22Rv1 (cell line): ENCODE measurements at regions not wholly inside any gene's neighbourhood (a gene's known extent, or its start where the extent isn't known, plus 50 kb on each side); places are given as distances from the start of the nearest gene placed in this dataset.

Source experiments
- H3K27ac ChIP-seq: fragments of 450-650 bp; 2 replicates; pipeline ENCODE4 v1.5.1; 2017
- CTCF ChIP-seq: fragments of 450-650 bp; IDR thresholded peaks from 2 replicates; pipeline ENCODE4 v1.5.1; 2017; ENCODE audit warnings: mild to moderate bottlenecking
- ZFX ChIP-seq: fragments of 450-650 bp; IDR thresholded peaks from 2 replicates; pipeline ENCODE4 v1.6.1; 2017; ENCODE audit warnings: antibody characterized with exemption, borderline replicate concordance

- no peak overlapping the region for H3K27ac ChIP-seq
- TF ChIP-seq CTCF (no peak), ZFX (no peak)
These were observed 70.7 kb upstream of the ESRRG start for GRCh38 chr1:216793973-216794372.

DNA sequence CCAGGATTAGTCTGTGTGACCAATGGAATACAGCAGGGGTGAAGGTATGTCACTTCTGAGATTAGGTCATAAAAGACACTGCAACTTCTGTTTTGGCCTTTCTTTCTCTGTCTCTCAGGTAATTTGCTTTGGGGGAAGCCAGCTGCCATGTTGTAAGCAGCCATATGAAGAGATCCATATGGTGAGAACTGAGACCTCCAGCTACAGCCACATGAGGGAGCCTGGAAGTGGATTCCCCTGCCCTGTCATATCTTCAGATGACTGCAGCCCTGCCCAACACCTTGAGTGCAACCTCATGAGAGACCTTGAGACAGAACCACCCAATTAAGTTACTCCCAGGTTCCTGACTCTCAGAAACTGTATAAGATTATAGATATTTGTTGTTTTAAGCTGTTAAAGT, 70.1 kb upstream of the ESRRG start:
- TF ChIP-seq CTCF (peak; percentile 23), ZFX (no peak)
- no peak overlapping the region for H3K27ac ChIP-seq

GRCh38 chr1:216788671-216789070, 65.4 kb upstream of the ESRRG start:
- no peak overlapping the region for H3K27ac ChIP-seq
- no peak for TF ChIP-seq CTCF
- TF ChIP-seq ZFX = no peak

DNA sequence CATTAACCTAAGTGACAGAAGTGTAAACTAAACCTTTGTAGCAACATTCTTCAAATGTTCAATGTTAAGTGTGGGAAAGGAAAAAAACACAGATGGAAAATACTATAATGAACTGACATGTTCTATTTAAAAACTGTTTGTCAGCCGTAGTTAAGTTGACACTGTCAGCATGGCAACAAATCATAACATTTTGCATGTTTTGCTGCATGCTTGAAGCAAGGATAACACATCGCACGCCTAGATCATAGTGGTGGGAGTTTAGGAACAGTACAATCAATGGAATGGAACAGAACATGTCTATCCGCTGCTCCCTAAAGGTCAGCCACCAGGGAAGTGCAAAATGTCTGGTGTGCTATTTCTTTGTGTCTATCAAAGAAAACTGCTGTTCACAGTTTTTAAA, 62.5 kb upstream of the ESRRG start:
- TF ChIP-seq CTCF (no peak), ZFX (no peak)
- H3K27ac ChIP-seq = no peak overlapping the region

DNA sequence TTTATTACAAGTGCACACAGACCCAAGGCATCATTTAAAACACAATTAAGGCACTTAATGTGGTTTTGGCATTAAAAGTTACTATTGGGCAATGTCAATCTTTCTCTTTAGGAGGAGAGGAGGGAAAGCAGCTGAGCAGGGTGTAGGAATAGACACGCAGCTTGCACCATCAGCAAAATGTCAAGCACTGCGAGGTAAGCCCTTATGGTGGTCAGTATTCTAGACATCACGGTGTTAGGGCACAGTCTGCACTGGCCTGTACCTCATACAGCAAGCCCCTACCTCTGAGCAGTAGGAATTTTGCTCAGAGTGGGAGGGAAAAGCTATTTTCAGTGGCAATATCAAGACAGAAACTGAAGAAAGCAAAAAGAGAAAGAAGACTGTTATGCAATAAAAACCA, 62.0 kb upstream of the ESRRG start:
- TF ChIP-seq ZFX = no peak
- TF ChIP-seq CTCF = no peak
- no peak overlapping the region for H3K27ac ChIP-seq

GRCh38 chr1:216779686-216780085, 56.5 kb upstream of the ESRRG start:
- no peak overlapping the region for H3K27ac ChIP-seq
- TF ChIP-seq ZFX (no peak), CTCF (no peak)

DNA sequence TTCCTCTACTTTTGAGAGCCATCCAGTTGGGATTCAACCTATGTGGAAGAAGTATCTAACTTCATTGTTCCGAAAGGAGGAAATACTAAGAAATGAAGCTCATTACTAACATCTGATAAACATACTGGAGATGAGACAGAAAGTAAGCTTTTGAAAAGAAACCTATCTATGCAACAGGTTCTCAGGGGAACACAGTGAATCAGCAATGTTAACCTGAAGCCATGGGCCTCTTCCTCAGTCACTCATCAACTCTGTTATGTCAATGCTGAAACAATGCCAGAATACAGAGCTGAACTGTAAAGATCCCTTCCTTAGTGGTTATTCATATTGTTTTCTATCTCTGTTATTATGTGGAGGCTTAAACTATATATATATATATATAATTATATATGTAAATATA, 55.5 kb upstream of the ESRRG start:
- no peak for TF ChIP-seq ZFX
- no peak for TF ChIP-seq CTCF
- H3K27ac ChIP-seq = no peak overlapping the region
